ENCODE measurements at regions not wholly inside any gene's neighbourhood (a gene's known extent, or its start where the extent isn't known, plus 50 kb on each side); places are given as distances from the start of the nearest gene placed in this dataset.

- TF ChIP-seq CHD2 (IDR thresholded peaks at IDR 0.05; ENCODE audit: low read depth, low read length) (no peak), FOXK2 (conservative IDR thresholded peaks at IDR 0.05 in 1 of 2, IDR thresholded peaks at IDR 0.05 in 1 of 2; ENCODE audit: low read depth in 2 of 2) (no peak), ZFP36 (IDR thresholded peaks at IDR 0.05; ENCODE audit: low read depth, low read length, partially characterized antibody) (no peak), HIVEP1 (CRISPR knock-in tag; IDR thresholded peaks at IDR 0.05) (no peak)
Measured at GRCh38 chr2:75389271-75389670, 171.5 kb downstream of the EVA1A start.

All from K562 (cell line).